Sigmoid colon (tissue), 4 donors: ENCODE measurements at regions not wholly inside any gene's neighbourhood (a gene's known extent, or its start where the extent isn't known, plus 50 kb on each side); places are given as distances from the start of the nearest gene placed in this dataset.

Experiments used
- EP300 ChIP-seq, 4 donors: sonication (generic); formaldehyde crosslinking; IDR thresholded peaks; one replicate each; pipeline ENCODE4 v1.6.1; 2017; ENCODE audit warnings: antibody characterized with exemption in 4 of 4
- TF ChIP-seq, protein P1 (sequence below), 4 experiments: fragments of 450-650 bp in 3 of 4; fragments of 200-600 bp in 1 of 4; IDR thresholded peaks; one replicate each; pipeline ENCODE4 v1.5.1; 2016 to 2019; ENCODE audit warnings: antibody characterized with exemption in 4 of 4, mild to moderate bottlenecking in 3 of 4, moderate library complexity in 2 of 4

GRCh38 chr3:76651784-76652183 lies 388.1 kb upstream of the ROBO2 start:
- TF ChIP-seq, protein P1, sequence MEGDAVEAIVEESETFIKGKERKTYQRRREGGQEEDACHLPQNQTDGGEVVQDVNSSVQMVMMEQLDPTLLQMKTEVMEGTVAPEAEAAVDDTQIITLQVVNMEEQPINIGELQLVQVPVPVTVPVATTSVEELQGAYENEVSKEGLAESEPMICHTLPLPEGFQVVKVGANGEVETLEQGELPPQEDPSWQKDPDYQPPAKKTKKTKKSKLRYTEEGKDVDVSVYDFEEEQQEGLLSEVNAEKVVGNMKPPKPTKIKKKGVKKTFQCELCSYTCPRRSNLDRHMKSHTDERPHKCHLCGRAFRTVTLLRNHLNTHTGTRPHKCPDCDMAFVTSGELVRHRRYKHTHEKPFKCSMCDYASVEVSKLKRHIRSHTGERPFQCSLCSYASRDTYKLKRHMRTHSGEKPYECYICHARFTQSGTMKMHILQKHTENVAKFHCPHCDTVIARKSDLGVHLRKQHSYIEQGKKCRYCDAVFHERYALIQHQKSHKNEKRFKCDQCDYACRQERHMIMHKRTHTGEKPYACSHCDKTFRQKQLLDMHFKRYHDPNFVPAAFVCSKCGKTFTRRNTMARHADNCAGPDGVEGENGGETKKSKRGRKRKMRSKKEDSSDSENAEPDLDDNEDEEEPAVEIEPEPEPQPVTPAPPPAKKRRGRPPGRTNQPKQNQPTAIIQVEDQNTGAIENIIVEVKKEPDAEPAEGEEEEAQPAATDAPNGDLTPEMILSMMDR (IDR thresholded peaks at IDR 0.05) = no peak
- no peak for TF ChIP-seq EP300 (IDR thresholded peaks at IDR 0.05)
